ENCODE measurements at regions not wholly inside any gene's neighbourhood (a gene's known extent, or its start where the extent isn't known, plus 50 kb on each side); places are given as distances from the start of the nearest gene placed in this dataset.

- no peak for TF ChIP-seq CTCF (optimal IDR thresholded peaks at IDR 0.05 in 1 of 3, IDR thresholded peaks at IDR 0.05 in 1 of 3, conservative IDR thresholded peaks at IDR 0.05 in 1 of 3; ENCODE audit: extremely low read depth in 1 of 3, insufficient read depth in 2 of 3, low read length in 3 of 3)
- TF ChIP-seq EZH2 (IDR thresholded peaks at IDR 0.05; ENCODE audit: low read length): no peak
These were observed 442.9 kb upstream of the RASGEF1B start for GRCh38 chr4:81914623-81915022.

Measured in keratinocyte (primary cell).